ENCODE measurements at regions not wholly inside any gene's neighbourhood (a gene's known extent, or its start where the extent isn't known, plus 50 kb on each side); places are given as distances from the start of the nearest gene placed in this dataset.

- BruUV-seq (replicated peaks): no TSS peak
- Histone ChIP-seq H3K4me2 (ENCODE audit: low read length) (no peak overlapping the region), H3K9me3 (ENCODE audit: low read length) (no peaks in the 10 kb centered on the region), H3K4me1 (ENCODE audit: insufficient read depth, low read length, poor library complexity, severe bottlenecking) (peaks cover 49% of the 10 kb centered on the region), H3K4me3 (ENCODE audit: low read depth, low read length, poor library complexity, severe bottlenecking) (no peak overlapping the region), H4K20me1 (ENCODE audit: insufficient read depth, low read length) (no peaks in the 10 kb centered on the region), H2AFZ (ENCODE audit: low read length) (no peak overlapping the region), H3K79me2 (ENCODE audit: insufficient read depth, low read depth, low read length) (no peaks in the 10 kb centered on the region), H3K36me3 (ENCODE audit: insufficient read depth, low read length) (no peaks in the 10 kb centered on the region; the same call in 1 of the 2 replicates), H3K9me2 (ENCODE audit: insufficient read depth, low read length) (no peaks in the 10 kb centered on the region), H3K27ac (ENCODE audit: low read depth, low read length, poor library complexity, severe bottlenecking) (no peak overlapping the region)
- intact Hi-C loops (cut with micrococcal nuclease; ENCODE audit: unreplicated experiment): loop anchor here (10.0 kb wide), 1 partner anchor 420 kb away; no protein-coding TSS in a partner anchor
- no peak for DNase-seq (ENCODE audit: low spot score)
- TF ChIP-seq CTCF (conservative IDR thresholded peaks at IDR 0.05; ENCODE audit: low read length): no peak
- no peak for TF ChIP-seq EZH2phosphoT487 (IDR thresholded peaks at IDR 0.05; ENCODE audit: borderline replicate concordance, low read depth, low read length)
- POLR2A ChIA-PET: interaction anchor here (0.6 to 1.3 kb wide), 3 partner anchors 27 to 769 kb away, joined by 3 to 4 read pairs (median 3); no protein-coding TSS in a partner anchor
- CTCF ChIA-PET (ENCODE audit: unreplicated experiment): no interaction called here
Measured at GRCh38 chr17:64774888-64775540, 112.9 kb upstream of the SMURF2 start.

GRCh38 chr17:64773836-64774761 is 112.0 kb upstream of the SMURF2 start:
- H3K4me3 ChIP-seq (ENCODE audit: low read depth, low read length, poor library complexity, severe bottlenecking): peak overlapping the region; percentile 60
- no peaks in the 10 kb centered on the region for H3K9me2 ChIP-seq (ENCODE audit: insufficient read depth, low read length)
- no peaks in the 10 kb centered on the region for H4K20me1 ChIP-seq (ENCODE audit: insufficient read depth, low read length)
- H3K4me1 ChIP-seq (ENCODE audit: insufficient read depth, low read length, poor library complexity, severe bottlenecking): peaks cover 49% of the 10 kb centered on the region
- ChIA-PET CTCF (ENCODE audit: unreplicated experiment) (no interaction called here), POLR2A (interaction anchor here (0.6 to 1.3 kb wide), 2 partner anchors 26 to 770 kb away, joined by 3 read pairs; no protein-coding TSS in a partner anchor)
- intact Hi-C loops (cut with micrococcal nuclease; ENCODE audit: unreplicated experiment): loop anchor here (10.0 kb wide), 1 partner anchor 421 kb away; no protein-coding TSS in a partner anchor
- no peaks in the 10 kb centered on the region for H3K9me3 ChIP-seq (ENCODE audit: low read length)
- peak overlapping the region; percentile 69 for H3K4me2 ChIP-seq (ENCODE audit: low read length)
- BruUV-seq (replicated peaks): no TSS peak
- TF ChIP-seq EZH2phosphoT487 (IDR thresholded peaks at IDR 0.05; ENCODE audit: borderline replicate concordance, low read depth, low read length) (no peak), CTCF (conservative IDR thresholded peaks at IDR 0.05; ENCODE audit: low read length) (peak; percentile 68)
- H3K79me2 ChIP-seq (ENCODE audit: insufficient read depth, low read depth, low read length): no peaks in the 10 kb centered on the region
- no peak overlapping the region for H3K27ac ChIP-seq (ENCODE audit: low read depth, low read length, poor library complexity, severe bottlenecking)
- DNase-seq (ENCODE audit: low spot score): peak; percentile 70
- H2AFZ ChIP-seq (ENCODE audit: low read length): no peak overlapping the region; the same call in 1 of the 2 replicates
- H3K36me3 ChIP-seq (ENCODE audit: insufficient read depth, low read length): no peaks in the 10 kb centered on the region; the same call in 1 of the 2 replicates
